HepG2 (cell line): ENCODE measurements at regions not wholly inside any gene's neighbourhood (a gene's known extent, or its start where the extent isn't known, plus 50 kb on each side); places are given as distances from the start of the nearest gene placed in this dataset.

Experiments used
- ATAC-seq: fragments of 200-7000 bp; cut with Tn5 transposase; 3 replicates; pipeline ENCODE4 v1.9.1; 2020; ENCODE audit warnings: mild to moderate bottlenecking, moderate library complexity
- BruUV-seq: library from RNA; stranded (reverse); fragments of 400-500 nt; replicated peaks from 2 replicates; lab custom pipeline; 2021; lab: Mats Ljungman, UMichigan
- CTCF ChIA-PET: fragments of 300-600 bp; formaldehyde crosslinking; extraction: SDS; loops from one replicate; lab custom pipeline; 2021; ENCODE audit warnings: low total read pairs, inconsistent platforms, low intra/inter-chr PET ratio; lab: Yijun Ruan, JAX
- POLR2A ChIA-PET: fragments of 350-600 bp; sonication (Branson Sonifier 250); formaldehyde crosslinking; loops from one replicate; lab custom pipeline; 2020; ENCODE audit warnings: antibody characterized with exemption, inconsistent platforms; lab: Yijun Ruan, JAX
- DNase-seq: peaks from one replicate; pipeline ENCODE4 v3.0.0-alpha.2; 2015; ENCODE audit warnings: low spot score
- FAIRE-seq: peaks from 3 replicates; lab custom pipeline; 2011; peaks lifted over from hg19 to GRCh38; lab: Jason Lieb, UNC
- H2AFZ ChIP-seq: one replicate; pipeline ENCODE4 v1.6.1; 2011; ENCODE audit warnings: low read length, inconsistent platforms
- H3K27ac ChIP-seq: fragments of 300-600 bp; 3 replicates; pipeline ENCODE4 v1.8.0; 2011; ENCODE audit warnings: mixed run types, mild to moderate bottlenecking, mixed read lengths, low read length, inconsistent platforms; ENCODE audit not compliant: insufficient read depth; ENCODE audit errors: extremely low read length
- H3K27me3 ChIP-seq, 2 experiments: fragments of 200-600 bp in 1 of 2; 2 replicates in 1 of 2; 3 replicates in 1 of 2; pipeline versions ENCODE4 v1.6.0 to v1.8.0; 2011; ENCODE audit warnings: low read length in 2 of 2, mild to moderate bottlenecking in 2 of 2, moderate library complexity in 2 of 2, inconsistent platforms in 1 of 2; ENCODE audit not compliant: insufficient read depth in 2 of 2, control insufficient read depth in 1 of 2
- H3K36me3 ChIP-seq, 2 experiments: fragments of 200-600 bp in 1 of 2; replicated peaks in 1 of 2; 2 replicates in 1 of 2; 3 replicates in 1 of 2; pipeline versions ENCODE4 v1.5.1 to v1.8.0; 2011; ENCODE audit warnings: low read length in 2 of 2, inconsistent platforms in 1 of 2; ENCODE audit not compliant: insufficient read depth in 2 of 2, control insufficient read depth in 1 of 2
- H3K4me1 ChIP-seq: 2 replicates; pipeline ENCODE4 v1.5.1; 2012; ENCODE audit warnings: low read length, inconsistent platforms; ENCODE audit not compliant: insufficient read depth
- H3K4me2 ChIP-seq: 2 replicates; pipeline ENCODE4 v1.6.0; 2011; ENCODE audit warnings: low read depth, low read length, inconsistent platforms
- H3K4me3 ChIP-seq, 3 experiments: fragments of 200-600 bp in 1 of 3; sonication (generic), shearing (Covaris generic) in 1 of 3; replicated peaks in 1 of 3; 2 replicates each; pipeline ENCODE4 v1.5.1; 2011 to 2016; ENCODE audit warnings: low read length in 3 of 3, inconsistent platforms in 2 of 3, low read depth in 2 of 3, mild to moderate bottlenecking in 2 of 3, control low read depth in 1 of 3, mixed read lengths in 1 of 3; ENCODE audit not compliant: insufficient read depth in 1 of 3
- H3K79me2 ChIP-seq: one replicate; pipeline ENCODE4 v1.6.1; 2011; ENCODE audit warnings: low read length, inconsistent platforms; ENCODE audit not compliant: insufficient read depth
- H3K9ac ChIP-seq: 2 replicates; pipeline ENCODE4 v1.6.0; 2011; ENCODE audit warnings: mild to moderate bottlenecking, low read depth, low read length, inconsistent platforms; ENCODE audit not compliant: insufficient read depth
- H3K9me3 ChIP-seq: 2 replicates; pipeline ENCODE4 v1.5.1; 2012; ENCODE audit warnings: mild to moderate bottlenecking, low read length
- H4K20me1 ChIP-seq: 2 replicates; pipeline ENCODE4 v1.6.0; 2011; ENCODE audit warnings: inconsistent platforms, mild to moderate bottlenecking, low read length, moderate library complexity; ENCODE audit not compliant: insufficient read depth
- ETV6 ChIP-seq: sonication (generic); formaldehyde crosslinking; conservative IDR thresholded peaks from 2 replicates; pipeline ENCODE4 v1.4.0; 2020; ENCODE audit warnings: missing genetic modification reagents
- HOXA9 ChIP-seq: sonication (generic); formaldehyde crosslinking; IDR thresholded peaks from 2 replicates; pipeline ENCODE4 v1.8.1; 2022; ENCODE audit warnings: missing genetic modification reagents, mild to moderate bottlenecking, moderate library complexity, borderline replicate concordance
- KLF12 ChIP-seq: sonication (generic); formaldehyde crosslinking; IDR thresholded peaks from 2 replicates; pipeline ENCODE4 v1.4.0; 2020; ENCODE audit warnings: missing genetic modification reagents, borderline replicate concordance
- KMT2B ChIP-seq: IDR thresholded peaks from 2 replicates; pipeline ENCODE4 v1.6.1; 2016; ENCODE audit warnings: missing genetic modification reagents, missing compliant biosample characterization
- NFKBIZ ChIP-seq: IDR thresholded peaks from 2 replicates; pipeline ENCODE4 v1.6.1; 2018; ENCODE audit warnings: missing genetic modification reagents, missing compliant biosample characterization
- RCOR2 ChIP-seq: IDR thresholded peaks from 2 replicates; pipeline ENCODE4 v1.6.1; 2016; ENCODE audit warnings: missing biosample characterization, missing genetic modification reagents
- SMAD3 ChIP-seq: sonication (generic); formaldehyde crosslinking; IDR thresholded peaks from 2 replicates; pipeline ENCODE4 v1.4.0; 2020; ENCODE audit warnings: missing genetic modification reagents
- ZBTB38 ChIP-seq: sonication (generic); formaldehyde crosslinking; IDR thresholded peaks from 2 replicates; pipeline ENCODE4 v1.5.1; 2020; ENCODE audit warnings: mild to moderate bottlenecking, missing genetic modification reagents
- ZNF577 ChIP-seq: sonication (generic); formaldehyde crosslinking; IDR thresholded peaks from 2 replicates; pipeline ENCODE4 v1.4.0; 2020; ENCODE audit warnings: mild to moderate bottlenecking, low read depth, missing genetic modification reagents, borderline replicate concordance
- ZNF598 ChIP-seq: sonication (generic); formaldehyde crosslinking; IDR thresholded peaks from 2 replicates; pipeline ENCODE4 v1.5.1; 2020; ENCODE audit warnings: mild to moderate bottlenecking, missing genetic modification reagents, borderline replicate concordance
- ZNF83 ChIP-seq: sonication (generic); formaldehyde crosslinking; IDR thresholded peaks from 2 replicates; pipeline ENCODE4 v1.4.0; 2020; ENCODE audit warnings: missing genetic modification reagents, mild to moderate bottlenecking, borderline replicate concordance
- ZSCAN20 ChIP-seq: sonication (generic); formaldehyde crosslinking; IDR thresholded peaks from 2 replicates; pipeline ENCODE4 v1.4.0; 2020; ENCODE audit warnings: missing genetic modification reagents, mild to moderate bottlenecking, borderline replicate concordance
- WGBS: methylation state at CpG from one replicate; pipeline ENCODE4 v1.1.6; 2017; ENCODE audit warnings: low lambda C conversion rate; 5-methylcytosine and 5-hydroxymethylcytosine counted together
- in situ Hi-C: cut with HindIII; loops from 2 replicates; pipeline ENCODE4 v1.10.0; 2017; ENCODE audit warnings: low pct_unique_long_range_greater_than_20kb; ENCODE audit not compliant: extremely low pct_ligation_motif_present
- intact Hi-C: fragments of 100-400 bp; cut with micrococcal nuclease; formaldehyde crosslinking; loops from one replicate; pipeline ENCODE4 v1.10.0; 2022; ENCODE audit not compliant: unreplicated experiment
- TF ChIP-seq, protein P1 (sequence below): sonication (generic); formaldehyde crosslinking; IDR thresholded peaks from 2 replicates; pipeline ENCODE4 v1.4.0; 2020; ENCODE audit warnings: missing genetic modification reagents, borderline replicate concordance
- TF ChIP-seq, protein P2 (sequence below): sonication (generic); formaldehyde crosslinking; conservative IDR thresholded peaks from 2 replicates; pipeline ENCODE4 v1.8.1; 2023; ENCODE audit warnings: missing genetic modification reagents
- TF ChIP-seq, protein P3 (sequence below): sonication (generic); formaldehyde crosslinking; IDR thresholded peaks from 2 replicates; pipeline ENCODE4 v1.4.0; 2020; ENCODE audit warnings: mild to moderate bottlenecking, missing genetic modification reagents, borderline replicate concordance
- TF ChIP-seq, protein P4 (sequence below): sonication (generic); formaldehyde crosslinking; IDR thresholded peaks from 2 replicates; pipeline ENCODE4 v1.5.1; 2020; ENCODE audit warnings: mild to moderate bottlenecking, missing genetic modification reagents, borderline replicate concordance

DNA sequence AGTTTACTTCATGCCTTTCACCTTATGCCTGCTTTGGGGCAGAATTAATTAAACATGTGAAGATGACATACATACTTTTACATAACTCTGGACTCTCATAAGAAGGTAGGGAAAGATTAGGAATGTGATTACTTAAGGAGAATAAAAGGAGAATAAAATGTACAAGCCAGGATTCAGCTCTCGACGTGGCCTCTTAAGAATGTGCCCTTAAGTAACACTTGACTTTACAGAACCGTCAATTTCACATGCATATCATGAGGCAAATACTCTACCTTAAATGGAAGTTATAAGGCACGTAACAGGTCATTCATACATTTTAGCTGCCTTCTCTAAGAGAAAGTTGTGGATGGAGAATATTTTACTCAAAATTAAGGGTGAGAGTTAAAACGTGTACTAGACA lies 263.7 kb upstream of the LMCD1 start:
- intact Hi-C loops (no loop called here), in situ Hi-C loops (no loop called here)
- no peak for DNase-seq
- no peak overlapping the region for H2AFZ ChIP-seq
- no peak for ATAC-seq
- no peaks in the 10 kb centered on the region for H3K9me3 ChIP-seq
- no peak overlapping the region for H3K4me2 ChIP-seq
- no peak overlapping the region for H3K9ac ChIP-seq
- H3K79me2 ChIP-seq, result no peaks in the 10 kb centered on the region
- H3K27ac ChIP-seq, result no peak overlapping the region
- POLR2A ChIA-PET, result no interaction called here
- WGBS, result 36% methylated on average over 5 of the region's 5 CpGs
- no peak for FAIRE-seq
- no peaks in the 10 kb centered on the region for H4K20me1 ChIP-seq
- H3K4me1 ChIP-seq, result no peaks in the 10 kb centered on the region
- H3K36me3 ChIP-seq, result no peaks in the 10 kb centered on the region
- no peaks in the 10 kb centered on the region for H3K27me3 ChIP-seq
- CTCF ChIA-PET, result no interaction called here
- no TSS peak for BruUV-seq
- no peak overlapping the region for H3K4me3 ChIP-seq
- no peak for TF ChIP-seq SMAD3 (CRISPR knock-in tag)
- no peak for TF ChIP-seq ZNF598
- TF ChIP-seq ZNF83 (CRISPR knock-in tag), result no peak
- no peak for TF ChIP-seq NFKBIZ
- TF ChIP-seq ZBTB38 (CRISPR knock-in tag), result no peak
- TF ChIP-seq, protein P1, sequence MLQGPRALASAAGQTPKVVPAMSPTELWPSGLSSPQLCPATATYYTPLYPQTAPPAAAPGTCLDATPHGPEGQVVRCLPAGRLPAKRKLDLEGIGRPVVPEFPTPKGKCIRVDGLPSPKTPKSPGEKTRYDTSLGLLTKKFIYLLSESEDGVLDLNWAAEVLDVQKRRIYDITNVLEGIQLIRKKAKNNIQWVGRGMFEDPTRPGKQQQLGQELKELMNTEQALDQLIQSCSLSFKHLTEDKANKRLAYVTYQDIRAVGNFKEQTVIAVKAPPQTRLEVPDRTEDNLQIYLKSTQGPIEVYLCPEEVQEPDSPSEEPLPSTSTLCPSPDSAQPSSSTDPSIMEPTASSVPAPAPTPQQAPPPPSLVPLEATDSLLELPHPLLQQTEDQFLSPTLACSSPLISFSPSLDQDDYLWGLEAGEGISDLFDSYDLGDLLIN, result no peak
- TF ChIP-seq KMT2B (CRISPR knock-in tag), result no peak
- TF ChIP-seq, protein P2, sequence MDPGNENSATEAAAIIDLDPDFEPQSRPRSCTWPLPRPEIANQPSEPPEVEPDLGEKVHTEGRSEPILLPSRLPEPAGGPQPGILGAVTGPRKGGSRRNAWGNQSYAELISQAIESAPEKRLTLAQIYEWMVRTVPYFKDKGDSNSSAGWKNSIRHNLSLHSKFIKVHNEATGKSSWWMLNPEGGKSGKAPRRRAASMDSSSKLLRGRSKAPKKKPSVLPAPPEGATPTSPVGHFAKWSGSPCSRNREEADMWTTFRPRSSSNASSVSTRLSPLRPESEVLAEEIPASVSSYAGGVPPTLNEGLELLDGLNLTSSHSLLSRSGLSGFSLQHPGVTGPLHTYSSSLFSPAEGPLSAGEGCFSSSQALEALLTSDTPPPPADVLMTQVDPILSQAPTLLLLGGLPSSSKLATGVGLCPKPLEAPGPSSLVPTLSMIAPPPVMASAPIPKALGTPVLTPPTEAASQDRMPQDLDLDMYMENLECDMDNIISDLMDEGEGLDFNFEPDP (CRISPR knock-in tag), result no peak
- TF ChIP-seq, protein P3, sequence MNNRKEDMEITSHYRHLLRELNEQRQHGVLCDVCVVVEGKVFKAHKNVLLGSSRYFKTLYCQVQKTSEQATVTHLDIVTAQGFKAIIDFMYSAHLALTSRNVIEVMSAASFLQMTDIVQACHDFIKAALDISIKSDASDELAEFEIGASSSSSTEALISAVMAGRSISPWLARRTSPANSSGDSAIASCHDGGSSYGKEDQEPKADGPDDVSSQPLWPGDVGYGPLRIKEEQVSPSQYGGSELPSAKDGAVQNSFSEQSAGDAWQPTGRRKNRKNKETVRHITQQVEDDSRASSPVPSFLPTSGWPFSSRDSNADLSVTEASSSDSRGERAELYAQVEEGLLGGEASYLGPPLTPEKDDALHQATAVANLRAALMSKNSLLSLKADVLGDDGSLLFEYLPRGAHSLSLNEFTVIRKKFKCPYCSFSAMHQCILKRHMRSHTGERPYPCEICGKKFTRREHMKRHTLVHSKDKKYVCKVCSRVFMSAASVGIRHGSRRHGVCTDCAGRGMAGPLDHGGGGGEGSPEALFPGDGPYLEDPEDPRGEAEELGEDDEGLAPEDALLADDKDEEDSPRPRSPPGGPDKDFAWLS (CRISPR knock-in tag), result no peak
- TF ChIP-seq, protein P4, sequence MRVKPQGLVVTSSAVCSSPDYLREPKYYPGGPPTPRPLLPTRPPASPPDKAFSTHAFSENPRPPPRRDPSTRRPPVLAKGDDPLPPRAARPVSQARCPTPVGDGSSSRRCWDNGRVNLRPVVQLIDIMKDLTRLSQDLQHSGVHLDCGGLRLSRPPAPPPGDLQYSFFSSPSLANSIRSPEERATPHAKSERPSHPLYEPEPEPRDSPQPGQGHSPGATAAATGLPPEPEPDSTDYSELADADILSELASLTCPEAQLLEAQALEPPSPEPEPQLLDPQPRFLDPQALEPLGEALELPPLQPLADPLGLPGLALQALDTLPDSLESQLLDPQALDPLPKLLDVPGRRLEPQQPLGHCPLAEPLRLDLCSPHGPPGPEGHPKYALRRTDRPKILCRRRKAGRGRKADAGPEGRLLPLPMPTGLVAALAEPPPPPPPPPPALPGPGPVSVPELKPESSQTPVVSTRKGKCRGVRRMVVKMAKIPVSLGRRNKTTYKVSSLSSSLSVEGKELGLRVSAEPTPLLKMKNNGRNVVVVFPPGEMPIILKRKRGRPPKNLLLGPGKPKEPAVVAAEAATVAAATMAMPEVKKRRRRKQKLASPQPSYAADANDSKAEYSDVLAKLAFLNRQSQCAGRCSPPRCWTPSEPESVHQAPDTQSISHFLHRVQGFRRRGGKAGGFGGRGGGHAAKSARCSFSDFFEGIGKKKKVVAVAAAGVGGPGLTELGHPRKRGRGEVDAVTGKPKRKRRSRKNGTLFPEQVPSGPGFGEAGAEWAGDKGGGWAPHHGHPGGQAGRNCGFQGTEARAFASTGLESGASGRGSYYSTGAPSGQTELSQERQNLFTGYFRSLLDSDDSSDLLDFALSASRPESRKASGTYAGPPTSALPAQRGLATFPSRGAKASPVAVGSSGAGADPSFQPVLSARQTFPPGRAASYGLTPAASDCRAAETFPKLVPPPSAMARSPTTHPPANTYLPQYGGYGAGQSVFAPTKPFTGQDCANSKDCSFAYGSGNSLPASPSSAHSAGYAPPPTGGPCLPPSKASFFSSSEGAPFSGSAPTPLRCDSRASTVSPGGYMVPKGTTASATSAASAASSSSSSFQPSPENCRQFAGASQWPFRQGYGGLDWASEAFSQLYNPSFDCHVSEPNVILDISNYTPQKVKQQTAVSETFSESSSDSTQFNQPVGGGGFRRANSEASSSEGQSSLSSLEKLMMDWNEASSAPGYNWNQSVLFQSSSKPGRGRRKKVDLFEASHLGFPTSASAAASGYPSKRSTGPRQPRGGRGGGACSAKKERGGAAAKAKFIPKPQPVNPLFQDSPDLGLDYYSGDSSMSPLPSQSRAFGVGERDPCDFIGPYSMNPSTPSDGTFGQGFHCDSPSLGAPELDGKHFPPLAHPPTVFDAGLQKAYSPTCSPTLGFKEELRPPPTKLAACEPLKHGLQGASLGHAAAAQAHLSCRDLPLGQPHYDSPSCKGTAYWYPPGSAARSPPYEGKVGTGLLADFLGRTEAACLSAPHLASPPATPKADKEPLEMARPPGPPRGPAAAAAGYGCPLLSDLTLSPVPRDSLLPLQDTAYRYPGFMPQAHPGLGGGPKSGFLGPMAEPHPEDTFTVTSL (CRISPR knock-in tag), result no peak
- TF ChIP-seq ZNF577, result no peak
- no peak for TF ChIP-seq ZSCAN20 (CRISPR knock-in tag)
- TF ChIP-seq ETV6, result no peak
- no peak for TF ChIP-seq RCOR2 (CRISPR knock-in tag)
- no peak for TF ChIP-seq HOXA9 (CRISPR knock-in tag)
- no peak for TF ChIP-seq KLF12 (CRISPR knock-in tag)
